ENCODE measurements at regions not wholly inside any gene's neighbourhood (a gene's known extent, or its start where the extent isn't known, plus 50 kb on each side); places are given as distances from the start of the nearest gene placed in this dataset.

DNA sequence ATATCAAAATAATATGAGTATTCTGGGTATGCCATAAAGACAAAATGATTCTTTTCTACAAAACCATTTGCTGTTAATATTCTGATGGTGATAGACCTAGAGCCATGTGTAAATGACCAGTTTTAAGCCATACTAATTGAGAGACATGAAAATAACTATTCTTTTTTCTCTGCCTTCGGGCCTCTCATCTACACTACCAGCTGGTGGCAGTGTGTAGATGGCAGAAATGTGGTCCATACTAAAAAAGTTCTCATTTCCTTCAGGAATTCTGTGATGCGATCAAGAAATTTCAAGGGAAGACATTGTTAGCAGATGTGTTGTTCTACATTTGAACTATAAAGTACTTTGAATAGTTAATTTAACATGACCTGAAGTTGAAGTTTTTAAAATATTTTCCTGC lies 485.2 kb downstream of the TRIB2 start:
- TF ChIP-seq MAFK (IDR thresholded peaks at IDR 0.05; ENCODE audit: partially characterized antibody) (no peak), KDM1A (IDR thresholded peaks at IDR 0.05; ENCODE audit: low read depth) (no peak), POLR2A (IDR thresholded peaks at IDR 0.05; ENCODE audit: low read length) (no peak), EHMT2 (IDR thresholded peaks at IDR 0.05; ENCODE audit: low read depth) (no peak), CBX8 (IDR thresholded peaks at IDR 0.05) (no peak), MAZ (IDR thresholded peaks at IDR 0.05; ENCODE audit: borderline replicate concordance, low read depth, low read length) (no peak), HOXB13 (CRISPR knock-in tag; IDR thresholded peaks at IDR 0.05; ENCODE audit: low read depth) (no peak), RARB (CRISPR knock-in tag; IDR thresholded peaks at IDR 0.05) (no peak), EP300 (IDR thresholded peaks at IDR 0.05) (no peak), PHF8 (IDR thresholded peaks at IDR 0.05; ENCODE audit: borderline replicate concordance, low read depth) (no peak), CBX2 (IDR thresholded peaks at IDR 0.05; ENCODE audit: borderline replicate concordance, low read depth) (no peak), NR3C1 (IDR thresholded peaks at IDR 0.05) (no peak)
- TF ChIP-seq, protein P1, sequence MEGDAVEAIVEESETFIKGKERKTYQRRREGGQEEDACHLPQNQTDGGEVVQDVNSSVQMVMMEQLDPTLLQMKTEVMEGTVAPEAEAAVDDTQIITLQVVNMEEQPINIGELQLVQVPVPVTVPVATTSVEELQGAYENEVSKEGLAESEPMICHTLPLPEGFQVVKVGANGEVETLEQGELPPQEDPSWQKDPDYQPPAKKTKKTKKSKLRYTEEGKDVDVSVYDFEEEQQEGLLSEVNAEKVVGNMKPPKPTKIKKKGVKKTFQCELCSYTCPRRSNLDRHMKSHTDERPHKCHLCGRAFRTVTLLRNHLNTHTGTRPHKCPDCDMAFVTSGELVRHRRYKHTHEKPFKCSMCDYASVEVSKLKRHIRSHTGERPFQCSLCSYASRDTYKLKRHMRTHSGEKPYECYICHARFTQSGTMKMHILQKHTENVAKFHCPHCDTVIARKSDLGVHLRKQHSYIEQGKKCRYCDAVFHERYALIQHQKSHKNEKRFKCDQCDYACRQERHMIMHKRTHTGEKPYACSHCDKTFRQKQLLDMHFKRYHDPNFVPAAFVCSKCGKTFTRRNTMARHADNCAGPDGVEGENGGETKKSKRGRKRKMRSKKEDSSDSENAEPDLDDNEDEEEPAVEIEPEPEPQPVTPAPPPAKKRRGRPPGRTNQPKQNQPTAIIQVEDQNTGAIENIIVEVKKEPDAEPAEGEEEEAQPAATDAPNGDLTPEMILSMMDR (IDR thresholded peaks at IDR 0.05) = no peak
- TF ChIP-seq, protein P2, sequence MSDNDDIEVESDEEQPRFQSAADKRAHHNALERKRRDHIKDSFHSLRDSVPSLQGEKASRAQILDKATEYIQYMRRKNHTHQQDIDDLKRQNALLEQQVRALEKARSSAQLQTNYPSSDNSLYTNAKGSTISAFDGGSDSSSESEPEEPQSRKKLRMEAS (IDR thresholded peaks at IDR 0.05) = no peak

All from A549 (cell line).